Naive thymus-derived CD4-positive, alpha-beta T cell (primary cell): ENCODE measurements at regions not wholly inside any gene's neighbourhood (a gene's known extent, or its start where the extent isn't known, plus 50 kb on each side); places are given as distances from the start of the nearest gene placed in this dataset.
"Not testable (repeated sequence)": the region's sequence is repeated elsewhere in the genome, so short reads cannot be mapped to it uniquely, and the experiment has no call there.

Experiments
- ATAC-seq: fragments of 150-1000 bp; cut with Tn5 transposase; 2 replicates; pipeline ENCODE4 v1.10.0; 2021; ENCODE audit warnings: mild to moderate bottlenecking, moderate library complexity
- CTCF ChIA-PET: fragments of 350-600 bp; sonication (Branson Sonifier 250); formaldehyde crosslinking; loops from one replicate; lab custom pipeline; 2021; ENCODE audit warnings: antibody characterized with exemption; lab: Charles Lee
- POLR2A ChIA-PET: fragments of 350-600 bp; sonication (Branson Sonifier 250); formaldehyde crosslinking; loops from one replicate; lab custom pipeline; 2021; ENCODE audit warnings: antibody characterized with exemption, inconsistent platforms; lab: Charles Lee
- DNase-seq, 9 donors: peaks; one replicate each; pipeline versions ENCODE4 v3.0.0 to v3.0.0-alpha.2; 2020 to 2022; ENCODE audit warnings: mixed read lengths in 1 of 9
- H3K27ac ChIP-seq: one replicate; pipeline ENCODE4 v1.7.0; 2013; ENCODE audit warnings: mild to moderate bottlenecking, low read depth, low read length, moderate library complexity
- H3K27me3 ChIP-seq, 2 donors: one replicate each; pipeline ENCODE4 v1.7.0; 2013; ENCODE audit warnings: low read length in 2 of 2, mild to moderate bottlenecking in 2 of 2, moderate library complexity in 2 of 2; ENCODE audit not compliant: control insufficient read depth in 2 of 2, insufficient read depth in 2 of 2
- H3K36me3 ChIP-seq, 3 experiments: 1 replicate in 2 of 3; 2 replicates in 1 of 3; pipeline ENCODE4 v1.7.0; 2013; ENCODE audit warnings: low read length in 3 of 3, mild to moderate bottlenecking in 3 of 3, moderate library complexity in 1 of 3; ENCODE audit not compliant: insufficient read depth in 3 of 3, control insufficient read depth in 2 of 3
- H3K4me1 ChIP-seq, 2 donors: one replicate each; pipeline ENCODE4 v1.7.0; 2013; ENCODE audit warnings: low read length in 2 of 2, mild to moderate bottlenecking in 2 of 2, moderate library complexity in 1 of 2; ENCODE audit not compliant: control insufficient read depth in 2 of 2, insufficient read depth in 2 of 2
- H3K4me3 ChIP-seq: 2 replicates; pipeline ENCODE4 v1.7.0; 2013; ENCODE audit warnings: mild to moderate bottlenecking, low read length
- H3K9me3 ChIP-seq, 3 experiments: 1 replicate in 2 of 3; 2 replicates in 1 of 3; pipeline ENCODE4 v1.7.0; 2013; ENCODE audit warnings: low read length in 3 of 3; ENCODE audit not compliant: control insufficient read depth in 2 of 3
- H3K27ac Mint-ChIP-seq, 9 donors: one replicate each; pipeline ENCODE4 v1.8.0; 2020 to 2022; ENCODE audit warnings: mixed read lengths in 9 of 9, mild to moderate bottlenecking in 8 of 9, moderate library complexity in 5 of 9, inconsistent platforms in 2 of 9
- H3K27me3 Mint-ChIP-seq, 5 donors: one replicate each; pipeline ENCODE4 v1.8.0; 2021 to 2022; ENCODE audit warnings: mixed read lengths in 5 of 5, mild to moderate bottlenecking in 1 of 5
- H3K36me3 Mint-ChIP-seq, 5 donors: one replicate each; pipeline ENCODE4 v1.8.0; 2020 to 2022; ENCODE audit warnings: mixed read lengths in 5 of 5, mild to moderate bottlenecking in 3 of 5, inconsistent platforms in 1 of 5
- H3K4me1 Mint-ChIP-seq, 7 donors: one replicate each; pipeline ENCODE4 v1.8.0; 2020 to 2022; ENCODE audit warnings: mixed read lengths in 7 of 7, mild to moderate bottlenecking in 3 of 7, inconsistent platforms in 1 of 7
- H3K4me3 Mint-ChIP-seq, 10 donors: one replicate each; pipeline ENCODE4 v1.8.0; 2020 to 2022; ENCODE audit warnings: mild to moderate bottlenecking in 10 of 10, mixed read lengths in 10 of 10, moderate library complexity in 6 of 10, inconsistent platforms in 2 of 10
- H3K9me3 Mint-ChIP-seq, 11 donors: one replicate each; pipeline ENCODE4 v1.8.0; 2020 to 2022; ENCODE audit warnings: mixed read lengths in 11 of 11, mild to moderate bottlenecking in 4 of 11, inconsistent platforms in 1 of 11, moderate library complexity in 1 of 11
- intact Hi-C, 2 donors: fragments of 100-400 bp; cut with micrococcal nuclease; formaldehyde crosslinking; loops; one replicate each; pipeline ENCODE4 v1.15.1; 2023

DNA sequence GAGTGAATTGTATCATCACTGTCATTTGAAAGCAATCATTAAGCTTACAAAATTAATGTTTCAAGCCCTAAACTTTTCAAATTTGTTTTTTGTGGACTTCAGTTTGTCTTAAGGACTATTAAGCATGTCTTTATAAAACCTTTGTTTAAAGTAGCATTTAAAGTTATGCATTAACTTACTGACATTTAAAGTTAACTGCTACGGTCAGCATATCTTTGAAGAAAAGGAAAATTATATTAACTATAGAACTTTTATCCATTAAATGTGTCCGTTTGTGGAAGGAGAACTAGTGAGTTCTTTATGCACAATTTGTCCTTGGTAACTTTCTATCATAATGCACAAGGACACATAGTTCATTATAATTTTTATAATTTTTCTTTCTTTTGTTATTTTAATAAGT is 103.4 kb downstream of the FANCF start:
- Mint-ChIP-seq H3K9me3 (peaks cover 0 to 1% (median 0%) of the 10 kb centered on the region in 11 donors), H3K4me1 (no peaks in the 10 kb centered on the region), H3K27ac (no peak overlapping the region), H3K27me3 (peaks cover 0 to 6% (median under 1%) of the 10 kb centered on the region in 5 donors), H3K36me3 (no peaks in the 10 kb centered on the region), H3K4me3 (no peak overlapping the region)
- H3K9me3 ChIP-seq: no peaks in the 10 kb centered on the region
- DNase-seq: no peak
- H3K4me3 ChIP-seq: no peak overlapping the region
- CTCF ChIA-PET: no interaction called here
- no peaks in the 10 kb centered on the region for H3K27me3 ChIP-seq
- H3K36me3 ChIP-seq: no peaks in the 10 kb centered on the region
- H3K27ac ChIP-seq: no peak overlapping the region
- H3K4me1 ChIP-seq: no peaks in the 10 kb centered on the region
- POLR2A ChIA-PET: no interaction called here
- intact Hi-C loops: no loop called here
- ATAC-seq: no peak

DNA sequence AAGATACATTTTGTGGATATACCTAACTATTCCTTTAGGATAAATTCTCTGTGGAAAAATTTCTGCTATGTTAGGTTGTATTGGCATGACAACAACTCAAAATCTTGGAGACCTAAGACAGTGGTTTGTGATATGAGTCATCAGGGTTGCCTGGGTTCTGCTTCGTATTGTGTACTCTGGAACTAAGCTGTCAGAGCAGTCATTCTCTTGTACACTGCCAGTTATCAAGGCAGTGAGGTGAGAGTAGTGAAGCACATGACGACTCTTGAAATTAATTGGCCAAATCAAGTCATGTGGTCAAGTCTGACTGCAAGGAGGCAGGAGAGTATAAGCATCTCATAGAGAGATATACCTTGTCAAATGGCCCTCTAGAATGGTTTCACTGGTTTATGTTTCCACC is 104.4 kb downstream of the FANCF start:
- no peak overlapping the region for H3K27ac ChIP-seq
- Mint-ChIP-seq H3K4me3 (no peak overlapping the region), H3K9me3 (peaks cover 0 to 1% (median 0%) of the 10 kb centered on the region in 11 donors), H3K36me3 (no peaks in the 10 kb centered on the region), H3K27ac (no peak overlapping the region), H3K27me3 (peaks cover 0 to 7% (median 6%) of the 10 kb centered on the region in 5 donors), H3K4me1 (no peaks in the 10 kb centered on the region)
- H3K4me3 ChIP-seq: no peak overlapping the region
- DNase-seq (no peak), ATAC-seq (no peak)
- no peaks in the 10 kb centered on the region for H3K36me3 ChIP-seq
- H3K9me3 ChIP-seq: no peaks in the 10 kb centered on the region
- no peaks in the 10 kb centered on the region for H3K27me3 ChIP-seq
- ChIA-PET POLR2A (no interaction called here), CTCF (no interaction called here)
- H3K4me1 ChIP-seq: no peaks in the 10 kb centered on the region
- intact Hi-C loops: no loop called here

DNA sequence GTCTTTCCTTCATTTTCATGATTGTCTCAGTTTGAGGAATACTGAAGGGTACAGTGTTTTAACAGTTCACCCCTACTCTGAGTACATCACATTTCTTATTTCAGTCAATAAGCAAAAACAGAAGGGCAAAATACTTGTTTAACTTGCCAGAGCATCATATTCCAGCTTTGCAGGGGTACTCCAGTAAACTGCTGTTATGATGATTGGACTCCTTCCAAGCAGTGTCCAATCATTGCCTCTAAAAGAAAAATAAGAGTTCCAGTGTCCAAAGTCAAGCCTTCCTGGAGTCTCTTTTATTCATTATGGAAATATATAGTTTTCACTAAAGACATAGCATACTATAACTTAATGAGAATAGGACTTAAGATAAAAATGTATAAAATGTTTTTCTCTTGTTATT is 105.1 kb downstream of the FANCF start:
- intact Hi-C loops: no loop called here
- POLR2A ChIA-PET: no interaction called here

DNA sequence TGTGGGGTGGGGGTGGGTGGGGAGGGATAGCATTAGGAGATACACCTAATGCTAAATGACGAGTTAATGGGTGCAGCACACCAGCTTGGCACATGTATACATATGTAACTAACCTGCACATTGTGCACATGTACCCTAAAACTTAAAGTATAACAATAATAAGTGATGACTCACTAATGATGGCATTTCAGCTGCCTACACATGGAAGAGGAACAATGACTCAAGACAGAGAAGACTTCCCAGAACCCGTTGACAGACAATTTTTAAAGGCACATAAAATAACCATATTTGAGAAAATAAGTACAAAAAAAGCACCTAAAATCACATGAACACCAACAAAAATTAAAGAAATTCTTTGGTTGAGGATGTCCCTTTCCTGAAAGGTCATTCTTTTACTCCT is 107.3 kb downstream of the FANCF start:
- DNase-seq, H3K9me3 Mint-ChIP-seq, POLR2A ChIA-PET, H3K27ac Mint-ChIP-seq, H3K27ac ChIP-seq, H3K9me3 ChIP-seq, ATAC-seq, intact Hi-C loops, H3K36me3 Mint-ChIP-seq, H3K4me1 Mint-ChIP-seq, H3K36me3 ChIP-seq, H3K4me3 ChIP-seq, H3K4me1 ChIP-seq, H3K27me3 ChIP-seq, H3K4me3 Mint-ChIP-seq: not testable (repeated sequence)
- CTCF ChIA-PET: interaction anchor here (0.7 kb wide), 1 partner anchor 283 kb away, joined by 3 read pairs; no protein-coding TSS in a partner anchor
- H3K27me3 Mint-ChIP-seq: peaks cover 0 to 31% (median 15%) of the 10 kb centered on the region in 5 donors

More for the DNA sequence above, 105.1 kb downstream of the FANCF start:
- no peaks in the 10 kb centered on the region for H3K4me1 ChIP-seq
- CTCF ChIA-PET: no interaction called here
- no peaks in the 10 kb centered on the region for H3K9me3 ChIP-seq
- Mint-ChIP-seq H3K27me3 (peaks cover 0 to 14% (median 6%) of the 10 kb centered on the region in 5 donors), H3K4me1 (no peaks in the 10 kb centered on the region), H3K27ac (no peak overlapping the region), H3K9me3 (peaks cover 0 to 1% (median 0%) of the 10 kb centered on the region in 11 donors), H3K36me3 (no peaks in the 10 kb centered on the region), H3K4me3 (no peak overlapping the region)
- no peak overlapping the region for H3K4me3 ChIP-seq
- no peak overlapping the region for H3K27ac ChIP-seq
- ATAC-seq: no peak
- no peaks in the 10 kb centered on the region for H3K27me3 ChIP-seq
- DNase-seq: no peak
- H3K36me3 ChIP-seq: no peaks in the 10 kb centered on the region

DNA sequence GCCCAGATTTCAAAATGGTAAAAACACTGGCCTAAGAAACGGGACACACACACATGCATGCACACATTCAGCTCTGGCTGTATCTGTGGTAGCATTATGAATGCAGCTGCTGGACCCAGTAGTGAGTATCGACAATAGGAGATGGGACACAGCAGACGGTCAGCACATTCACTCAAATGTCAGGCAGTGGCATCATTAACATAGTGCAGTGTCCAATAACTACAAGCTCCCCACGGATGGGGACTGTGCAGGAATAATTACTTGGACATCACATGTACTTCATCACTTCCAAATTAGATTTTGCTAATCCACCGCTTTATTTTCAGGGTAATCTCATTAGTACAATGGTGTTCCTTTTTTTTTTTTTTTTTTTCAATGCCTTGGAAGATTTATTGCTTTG is 109.5 kb downstream of the FANCF start:
- Histone ChIP-seq H3K4me1 (no peaks in the 10 kb centered on the region), H3K9me3 (no peaks in the 10 kb centered on the region), H3K4me3 (no peak overlapping the region), H3K27ac (no peak overlapping the region), H3K27me3 (no peaks in the 10 kb centered on the region), H3K36me3 (no peaks in the 10 kb centered on the region)
- intact Hi-C loops: no loop called here
- Mint-ChIP-seq H3K4me3 (no peak overlapping the region), H3K9me3 (peaks cover 0 to 2% (median 0%) of the 10 kb centered on the region in 11 donors), H3K27me3 (peaks cover 0 to 44% (median 23%) of the 10 kb centered on the region in 5 donors), H3K4me1 (no peaks in the 10 kb centered on the region), H3K27ac (no peak overlapping the region), H3K36me3 (no peaks in the 10 kb centered on the region)
- ATAC-seq: no peak
- DNase-seq: no peak
- CTCF ChIA-PET: no interaction called here
- POLR2A ChIA-PET: no interaction called here

DNA sequence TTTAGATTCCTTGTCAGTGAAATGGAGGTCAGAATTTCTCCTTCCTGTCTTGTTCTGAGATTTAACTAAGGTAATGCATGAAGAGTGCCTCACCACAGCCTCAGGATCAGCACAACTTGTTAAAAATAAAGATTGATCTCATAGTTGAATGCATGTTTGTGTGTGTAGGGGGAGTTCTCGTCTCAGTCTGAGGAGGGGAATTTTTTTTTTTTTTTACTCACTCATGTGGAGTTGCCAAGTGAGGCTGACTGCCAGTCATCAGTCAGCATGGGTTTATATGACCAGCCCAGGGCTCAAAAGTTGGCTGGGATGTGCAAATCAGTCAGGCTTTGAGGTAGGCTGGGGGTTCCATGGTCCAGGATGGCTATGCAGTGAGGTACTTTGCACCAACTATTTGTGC is 113.2 kb downstream of the FANCF start:
- H3K36me3 Mint-ChIP-seq: no peaks in the 10 kb centered on the region
- no peak for DNase-seq
- H3K27me3 Mint-ChIP-seq: peaks cover 0 to 50% (median 36%) of the 10 kb centered on the region in 5 donors
- Histone ChIP-seq H3K27me3 (no peaks in the 10 kb centered on the region), H3K9me3 (no peaks in the 10 kb centered on the region), H3K4me1 (no peaks in the 10 kb centered on the region), H3K27ac (no peak overlapping the region), H3K36me3 (no peaks in the 10 kb centered on the region), H3K4me3 (no peak overlapping the region)
- ChIA-PET CTCF (no interaction called here), POLR2A (no interaction called here)
- no peak for ATAC-seq
- H3K4me1 Mint-ChIP-seq: no peaks in the 10 kb centered on the region
- H3K27ac Mint-ChIP-seq: no peak overlapping the region
- no peak overlapping the region for H3K4me3 Mint-ChIP-seq
- H3K9me3 Mint-ChIP-seq: peaks cover 0 to 2% (median 0%) of the 10 kb centered on the region in 11 donors
- intact Hi-C loops: no loop called here

DNA sequence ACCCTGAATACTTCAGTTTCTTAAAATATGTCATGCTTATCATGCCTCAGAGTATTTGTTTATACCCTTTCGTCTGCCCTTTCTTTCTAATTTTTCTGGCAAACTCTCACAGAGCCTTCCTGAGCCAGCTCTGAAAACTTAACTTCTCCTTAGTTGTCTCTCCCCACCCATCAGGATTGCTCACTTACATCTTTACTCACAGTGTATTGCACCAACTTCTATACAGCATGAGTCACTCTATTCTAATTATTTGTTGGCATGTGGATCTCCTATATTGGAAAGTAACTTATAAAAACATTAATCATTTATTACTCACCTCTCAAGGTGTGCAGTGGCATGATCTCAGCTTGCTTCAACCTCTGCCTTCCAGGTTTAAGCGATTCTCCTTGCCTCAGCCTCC is 114.9 kb downstream of the FANCF start:
- H3K27me3 Mint-ChIP-seq: peaks cover 0 to 45% (median 36%) of the 10 kb centered on the region in 5 donors
- Histone ChIP-seq H3K27me3 (no peaks in the 10 kb centered on the region), H3K4me1 (no peaks in the 10 kb centered on the region), H3K9me3 (no peaks in the 10 kb centered on the region), H3K4me3 (no peak overlapping the region), H3K36me3 (no peaks in the 10 kb centered on the region), H3K27ac (no peak overlapping the region)
- no peak overlapping the region for H3K4me3 Mint-ChIP-seq
- H3K36me3 Mint-ChIP-seq: no peaks in the 10 kb centered on the region
- ATAC-seq (no peak), DNase-seq (no peak)
- CTCF ChIA-PET: no interaction called here
- intact Hi-C loops: no loop called here
- POLR2A ChIA-PET: no interaction called here
- no peak overlapping the region for H3K27ac Mint-ChIP-seq
- no peaks in the 10 kb centered on the region for H3K4me1 Mint-ChIP-seq
- H3K9me3 Mint-ChIP-seq: peaks cover 0 to 2% (median 0%) of the 10 kb centered on the region in 11 donors
